ENCODE measurements at regions not wholly inside any gene's neighbourhood (a gene's known extent, or its start where the extent isn't known, plus 50 kb on each side); places are given as distances from the start of the nearest gene placed in this dataset.
"Not testable (repeated sequence)": the region's sequence is repeated elsewhere in the genome, so short reads cannot be mapped to it uniquely, and the experiment has no call there.

- H3K27me3 ChIP-seq; H3K4me1 ChIP-seq; H3K27ac ChIP-seq; DNase-seq; intact Hi-C loops (cut with DNase I; ENCODE audit: low total_unique reads); H3K4me3 ChIP-seq; H3K36me3 ChIP-seq: not testable (repeated sequence)
- WGBS, 5 donors: 85 to 93% (median 88%) methylated on average over 4 of the region's 4 CpGs
- peaks cover 0 to 13% (median 9%) of the 10 kb centered on the region in 4 donors for H3K9me3 ChIP-seq
Observed at GRCh38 chr1:83251687-83252086, 747.2 kb downstream of the TTLL7 start.

- H3K4me1 ChIP-seq; H3K27ac ChIP-seq; H3K9me3 ChIP-seq; intact Hi-C loops (cut with DNase I; ENCODE audit: low total_unique reads); H3K4me3 ChIP-seq; DNase-seq; H3K36me3 ChIP-seq; H3K27me3 ChIP-seq: not testable (repeated sequence)
- WGBS, 5 donors: 86 to 94% (median 91%) methylated on average over 3 of the region's 3 CpGs
Observed at GRCh38 chr1:83246780-83247179, 752.2 kb downstream of the TTLL7 start.

GRCh38 chr1:83244832-83245231, 754.1 kb downstream of the TTLL7 start:
- DNase-seq; H3K27me3 ChIP-seq; H3K4me3 ChIP-seq; H3K27ac ChIP-seq; H3K4me1 ChIP-seq; H3K9me3 ChIP-seq; intact Hi-C loops (cut with DNase I; ENCODE audit: low total_unique reads); H3K36me3 ChIP-seq: not testable (repeated sequence)

GRCh38 chr1:83239568-83239967, 759.4 kb downstream of the TTLL7 start:
- H3K9me3 ChIP-seq; DNase-seq; H3K27ac ChIP-seq; H3K4me1 ChIP-seq; H3K27me3 ChIP-seq; H3K36me3 ChIP-seq; intact Hi-C loops (cut with DNase I; ENCODE audit: low total_unique reads); H3K4me3 ChIP-seq: not testable (repeated sequence)

- H3K27ac ChIP-seq; H3K36me3 ChIP-seq; H3K4me1 ChIP-seq; intact Hi-C loops (cut with DNase I; ENCODE audit: low total_unique reads); H3K27me3 ChIP-seq; DNase-seq; H3K9me3 ChIP-seq; H3K4me3 ChIP-seq: not testable (repeated sequence)
Observed at GRCh38 chr1:83238654-83239053, 760.3 kb downstream of the TTLL7 start.

GRCh38 chr1:83219788-83220187, 779.1 kb downstream of the TTLL7 start:
- H3K27me3 ChIP-seq; H3K27ac ChIP-seq; DNase-seq; intact Hi-C loops (cut with DNase I; ENCODE audit: low total_unique reads); H3K4me3 ChIP-seq; H3K9me3 ChIP-seq; H3K4me1 ChIP-seq; H3K36me3 ChIP-seq: not testable (repeated sequence)

GRCh38 chr1:83218036-83218716, 780.8 kb downstream of the TTLL7 start:
- WGBS, 5 donors: 70 to 79% (median 76%) methylated on average over 5 of the region's 5 CpGs
- H3K4me3 ChIP-seq; DNase-seq; H3K4me1 ChIP-seq; H3K9me3 ChIP-seq; H3K27me3 ChIP-seq; intact Hi-C loops (cut with DNase I; ENCODE audit: low total_unique reads); H3K36me3 ChIP-seq; H3K27ac ChIP-seq: not testable (repeated sequence)

GRCh38 chr1:83214317-83214716, 784.6 kb downstream of the TTLL7 start:
- intact Hi-C loops (cut with DNase I; ENCODE audit: low total_unique reads); H3K4me3 ChIP-seq; H3K9me3 ChIP-seq; H3K27ac ChIP-seq; H3K36me3 ChIP-seq; H3K4me1 ChIP-seq; DNase-seq; H3K27me3 ChIP-seq: not testable (repeated sequence)

- H3K27me3 ChIP-seq; DNase-seq; H3K4me1 ChIP-seq; H3K4me3 ChIP-seq; H3K27ac ChIP-seq; H3K36me3 ChIP-seq; H3K9me3 ChIP-seq; intact Hi-C loops (cut with DNase I; ENCODE audit: low total_unique reads): not testable (repeated sequence)
- 85 to 97% (median 94%) methylated on average over 2 to 3 of the region's 3 CpGs for WGBS, 5 donors
Observed at GRCh38 chr1:83213648-83214047, 785.3 kb downstream of the TTLL7 start.

GRCh38 chr1:83212033-83212432, 786.9 kb downstream of the TTLL7 start:
- H3K9me3 ChIP-seq; H3K27ac ChIP-seq; H3K4me3 ChIP-seq; H3K36me3 ChIP-seq; DNase-seq; H3K27me3 ChIP-seq; H3K4me1 ChIP-seq; intact Hi-C loops (cut with DNase I; ENCODE audit: low total_unique reads): not testable (repeated sequence)

GRCh38 chr1:83208540-83208939, 790.4 kb downstream of the TTLL7 start:
- H3K4me3 ChIP-seq; H3K27ac ChIP-seq; H3K9me3 ChIP-seq; H3K27me3 ChIP-seq; intact Hi-C loops (cut with DNase I; ENCODE audit: low total_unique reads); H3K36me3 ChIP-seq; H3K4me1 ChIP-seq; DNase-seq: not testable (repeated sequence)
- 69 to 78% (median 74%) methylated on average over 4 of the region's 4 CpGs for WGBS, 5 donors

- H3K36me3 ChIP-seq; H3K27me3 ChIP-seq; intact Hi-C loops (cut with DNase I; ENCODE audit: low total_unique reads); H3K27ac ChIP-seq; DNase-seq; H3K9me3 ChIP-seq; H3K4me1 ChIP-seq; H3K4me3 ChIP-seq: not testable (repeated sequence)
- WGBS, 5 donors: 36 to 68% (median 47%) methylated on average over 1 of the region's 1 CpG
Observed at GRCh38 chr1:83194610-83195009, 804.3 kb downstream of the TTLL7 start.

- H3K27me3 ChIP-seq; H3K36me3 ChIP-seq; H3K4me3 ChIP-seq; H3K4me1 ChIP-seq; H3K27ac ChIP-seq; intact Hi-C loops (cut with DNase I; ENCODE audit: low total_unique reads); H3K9me3 ChIP-seq; DNase-seq: not testable (repeated sequence)
- WGBS, 5 donors: 77 to 90% (median 82%) methylated on average over 22 to 26 of the region's 26 CpGs
Observed at GRCh38 chr1:83182033-83182728, 816.8 kb downstream of the TTLL7 start.

Measured in stomach (tissue), 8 donors.